Stimulated activated CD4-positive, alpha-beta T cell treated with anti-CD3 and anti-CD28 coated beads, Interleukin-12 subunit alpha, Interleukin-12 subunit beta, amount 100 ng/mL, for 48 hours (primary cell): ENCODE measurements at regions not wholly inside any gene's neighbourhood (a gene's known extent, or its start where the extent isn't known, plus 50 kb on each side); places are given as distances from the start of the nearest gene placed in this dataset.
A peak's percentile ranks its signal among the peaks of the same experiment; 100 is the strongest.
"Not testable (repeated sequence)": the region's sequence is repeated elsewhere in the genome, so short reads cannot be mapped to it uniquely, and the experiment has no call there.

Source experiments
- DNase-seq, 3 donors: peaks; one replicate each; pipeline ENCODE4 v3.0.0-alpha.2; 2020; ENCODE audit warnings: low read depth in 2 of 3, low spot score in 1 of 3

DNA sequence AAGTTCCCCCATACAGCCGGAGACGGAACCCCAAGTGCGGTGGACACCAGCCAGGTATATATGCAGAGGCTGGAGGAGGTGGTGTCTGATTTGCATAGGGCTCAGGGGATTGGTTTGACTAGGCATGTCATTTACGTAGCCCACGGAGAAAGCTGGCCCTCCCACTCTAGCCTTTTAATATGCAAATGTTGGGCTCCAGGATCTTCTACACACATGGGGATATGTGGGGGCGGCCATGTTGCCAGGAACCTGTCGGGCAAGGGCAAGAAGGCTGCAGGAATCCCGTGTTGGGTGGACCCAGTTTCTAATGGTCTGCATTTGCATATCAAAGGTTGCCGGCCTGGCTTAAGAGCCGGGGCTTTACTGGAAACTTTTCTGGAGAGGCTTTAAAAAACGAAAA lies 57.4 kb downstream of the FTHL17 start:
- DNase-seq = not testable (repeated sequence)

DNA sequence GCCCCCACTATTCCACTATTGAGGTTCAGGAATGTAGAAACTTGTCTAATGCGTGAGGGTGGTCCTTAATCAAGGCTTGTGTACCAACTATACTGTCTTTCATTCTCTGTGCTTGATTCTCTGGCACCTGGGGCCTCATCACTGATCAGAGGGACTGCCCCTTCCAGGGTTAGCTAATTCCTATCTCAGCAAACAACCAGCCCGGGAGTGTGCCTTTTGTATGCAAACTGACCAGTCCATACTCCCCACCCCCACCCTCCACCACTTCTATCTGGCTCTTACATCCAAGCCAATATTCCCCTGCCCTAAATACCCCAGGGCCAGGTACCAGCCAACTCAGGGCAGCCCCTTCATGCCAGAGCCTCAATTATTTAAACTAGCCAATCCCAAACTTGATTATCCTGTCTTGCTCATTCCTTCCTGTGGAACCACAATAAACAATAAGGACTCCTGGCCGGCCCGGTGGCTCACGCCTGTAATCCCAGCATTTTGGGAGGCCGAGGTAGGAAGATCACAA lies 59.3 kb downstream of the FTHL17 start:
- DNase-seq = no peak

DNA sequence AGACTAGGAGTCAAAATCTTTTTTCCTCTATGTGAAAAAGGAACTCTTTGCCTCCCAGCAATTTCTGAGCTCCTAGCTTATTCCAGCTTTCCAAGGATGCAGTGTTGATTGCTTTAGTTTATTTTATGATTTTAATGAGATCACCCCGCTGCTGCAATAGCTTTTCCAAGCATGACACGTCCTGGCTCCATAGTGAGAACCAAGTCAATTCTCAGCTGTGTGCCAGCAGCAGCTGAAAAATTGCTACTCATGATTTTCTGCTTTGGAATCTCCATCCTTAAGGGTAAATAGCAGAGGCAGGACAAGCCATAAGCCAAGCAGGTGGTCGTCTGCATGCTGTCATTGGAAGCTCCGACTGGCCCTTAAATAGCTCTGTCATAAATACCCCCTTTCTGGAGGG lies 64.5 kb downstream of the FTHL17 start:
- no peak for DNase-seq

DNA sequence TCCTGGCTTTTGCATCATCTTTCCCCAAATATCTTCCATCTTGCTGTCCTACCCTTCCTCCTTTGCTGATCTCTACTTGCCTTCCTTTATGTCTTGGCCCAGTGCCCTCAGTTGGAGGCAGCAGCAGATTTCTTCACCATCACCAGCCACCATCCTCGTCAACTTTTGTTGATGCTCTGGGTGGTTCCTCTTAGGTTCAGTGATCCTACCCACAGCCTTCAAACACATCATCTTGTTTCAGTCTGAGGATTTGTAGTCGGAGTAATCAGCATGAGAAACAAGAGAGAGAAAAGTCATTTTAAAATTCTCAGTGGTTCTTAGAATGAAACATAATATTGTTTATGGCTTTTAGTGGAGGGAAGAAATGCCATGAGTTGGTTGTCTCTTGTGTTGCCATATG lies 65.8 kb downstream of the FTHL17 start:
- DNase-seq = no peak

DNA sequence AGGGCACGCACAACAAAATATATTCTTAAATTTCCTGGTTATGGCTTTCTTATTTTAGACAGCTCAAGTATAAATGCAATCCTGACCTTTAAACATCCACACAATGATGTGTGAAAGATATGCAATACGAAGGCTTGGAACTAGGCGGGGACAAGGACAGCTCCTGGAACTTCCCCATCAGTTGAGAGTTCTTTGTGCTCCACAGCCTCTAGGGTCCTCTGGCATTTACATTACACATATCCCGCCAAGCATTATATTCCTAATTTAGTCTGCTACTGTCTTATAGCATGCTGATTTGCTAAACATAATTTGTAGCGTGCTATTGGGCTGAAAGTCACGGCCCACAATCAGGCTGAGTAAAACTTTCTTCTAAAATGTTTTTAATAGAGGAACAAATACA lies 74.4 kb downstream of the FTHL17 start:
- DNase-seq = no peak

DNA sequence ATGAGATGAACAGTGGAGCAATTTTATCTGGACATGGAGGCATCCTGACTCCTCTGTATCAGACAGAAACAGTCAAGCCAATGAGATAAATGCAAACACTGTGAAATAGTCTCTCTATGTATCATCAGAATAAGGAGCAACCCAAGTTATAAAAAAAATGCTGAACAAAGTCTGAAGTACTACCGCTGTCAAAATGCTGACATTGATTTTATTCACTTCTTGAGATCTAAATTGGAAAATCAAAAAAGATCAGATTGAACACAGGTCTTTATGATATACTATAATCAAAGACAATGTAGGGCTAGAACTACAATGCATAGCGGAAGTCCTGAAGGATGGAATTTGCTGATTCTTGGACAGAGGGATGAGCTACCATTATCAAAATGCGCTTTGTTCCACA lies 76.1 kb downstream of the FTHL17 start:
- DNase-seq = no peak

DNA sequence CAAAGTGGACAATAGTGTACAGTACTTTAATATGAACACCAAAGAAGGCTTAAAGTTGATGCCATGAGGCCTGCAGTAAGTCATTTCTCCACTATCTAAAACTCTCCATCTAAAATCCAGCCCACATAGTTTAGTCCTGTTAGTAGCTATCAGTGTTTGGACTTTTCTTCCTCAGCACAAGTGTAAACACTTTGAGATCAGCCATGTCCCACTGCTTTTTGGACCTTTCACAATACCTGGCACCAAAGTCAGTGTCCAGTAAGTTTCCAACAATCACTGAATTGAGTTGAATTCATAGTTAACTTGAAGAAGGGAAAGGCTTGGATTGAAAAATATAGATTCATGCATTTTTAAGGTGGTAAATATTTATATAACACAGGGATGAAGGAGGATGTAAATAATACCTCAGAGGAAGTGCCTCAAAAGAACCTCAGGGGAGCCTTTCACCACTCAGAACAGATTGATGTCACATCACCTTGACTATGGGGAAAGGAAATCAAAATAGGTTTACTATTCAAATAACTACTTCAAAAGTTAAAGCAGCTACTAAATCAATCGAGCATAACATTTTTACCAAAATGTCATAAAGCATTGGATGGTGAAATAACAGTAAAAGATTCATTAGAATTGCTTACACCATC lies 76.7 kb downstream of the FTHL17 start:
- DNase-seq = no peak

DNA sequence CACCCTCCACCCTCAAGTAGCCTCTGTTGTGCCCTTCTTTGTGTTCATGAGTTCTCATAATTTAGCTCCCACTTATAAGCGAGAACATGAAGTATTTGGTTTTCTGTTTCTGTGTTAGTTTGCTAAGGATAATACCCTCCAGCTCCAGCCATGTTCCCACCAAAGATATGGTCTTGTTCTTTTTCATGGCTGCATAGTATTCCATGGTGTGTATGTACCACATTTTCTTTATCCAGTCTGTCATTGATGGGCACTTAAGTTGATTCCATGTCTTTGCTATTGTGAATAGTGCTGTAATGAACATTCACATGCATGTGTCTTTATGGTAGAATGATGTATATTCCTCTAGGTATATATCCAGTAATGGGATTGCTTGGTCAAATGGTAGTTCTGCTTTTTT lies 77.8 kb downstream of the FTHL17 start:
- not testable (repeated sequence) for DNase-seq

DNA sequence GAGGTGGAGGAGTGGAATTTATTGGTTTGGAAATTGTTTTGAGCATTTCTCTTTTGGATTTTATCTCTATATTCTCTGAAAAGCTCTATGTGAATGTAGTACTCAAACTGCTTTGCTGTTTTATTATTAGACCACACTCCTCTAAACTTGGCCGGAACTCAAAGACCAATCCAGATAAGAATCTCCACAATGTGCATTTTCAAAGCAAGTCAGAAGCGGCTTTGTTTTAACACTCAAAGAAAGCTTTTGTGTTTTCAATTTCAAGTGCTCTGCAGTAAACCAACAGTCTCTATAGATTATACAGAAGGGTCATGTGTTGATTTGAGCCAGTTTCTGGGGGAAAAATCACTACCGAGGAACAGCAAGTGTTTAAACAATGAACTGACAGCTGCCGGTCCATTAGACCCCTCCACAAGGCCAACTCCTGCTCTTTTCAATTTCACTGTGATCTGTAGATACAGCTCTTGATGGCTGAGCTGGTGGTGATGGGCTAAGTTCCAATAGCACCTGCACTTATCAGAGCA lies 79.4 kb downstream of the FTHL17 start:
- no peak for DNase-seq

DNA sequence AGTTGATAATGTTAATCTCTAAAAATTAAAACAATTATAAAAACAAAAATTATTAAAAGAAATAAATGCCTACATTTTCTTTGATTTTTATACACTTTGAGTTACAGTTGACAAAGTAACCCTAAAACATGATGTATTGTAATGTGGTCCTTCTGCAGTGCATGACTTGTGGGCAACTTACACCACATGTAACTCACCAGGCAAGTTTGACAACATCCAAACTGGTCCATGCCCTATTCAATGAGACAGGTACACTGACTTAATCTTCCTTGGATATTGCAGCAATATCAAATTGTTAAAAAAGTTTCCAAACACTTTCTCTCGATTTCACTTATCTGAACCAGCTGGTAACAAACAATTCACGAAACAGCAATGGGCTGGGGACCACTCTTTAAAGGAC lies 81.5 kb downstream of the FTHL17 start:
- no peak for DNase-seq

DNA sequence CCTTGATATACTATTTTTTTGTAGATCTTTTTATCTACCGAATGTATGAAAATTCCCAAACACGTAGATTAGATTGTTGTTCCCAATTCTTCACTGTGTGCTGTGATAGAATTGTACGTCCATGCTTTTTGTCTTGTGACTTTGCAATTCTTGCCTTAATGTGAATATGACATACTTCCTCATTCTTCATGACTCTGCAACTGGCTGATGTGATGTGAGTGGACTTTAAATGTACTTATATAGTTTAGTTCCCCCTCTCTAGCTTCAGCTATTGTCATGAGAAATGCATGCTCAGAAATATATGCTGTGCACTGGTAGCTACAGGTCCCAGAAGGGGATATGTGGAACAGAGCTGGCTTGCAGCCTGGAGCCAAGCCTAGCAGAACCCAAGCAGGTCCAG lies 89.4 kb downstream of the FTHL17 start:
- no peak for DNase-seq

DNA sequence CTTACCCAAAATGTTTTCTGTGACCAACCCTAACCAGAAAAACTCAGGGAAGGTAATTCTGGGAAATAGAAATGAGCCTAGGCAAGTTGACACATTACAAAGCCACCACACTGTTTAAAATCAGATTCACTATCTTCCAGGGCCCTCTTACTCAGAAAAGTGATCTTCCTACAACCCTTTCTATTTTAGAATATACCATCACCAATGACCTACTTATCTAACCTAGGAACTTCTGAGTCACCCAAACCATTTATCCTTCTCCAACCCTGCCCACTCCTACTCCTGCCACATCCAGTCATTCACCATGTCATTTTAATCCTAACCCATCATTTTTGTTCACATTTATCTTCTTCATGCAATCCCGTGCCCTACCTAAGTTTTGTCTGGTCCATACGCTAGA lies 89.9 kb downstream of the FTHL17 start:
- DNase-seq = no peak

DNA sequence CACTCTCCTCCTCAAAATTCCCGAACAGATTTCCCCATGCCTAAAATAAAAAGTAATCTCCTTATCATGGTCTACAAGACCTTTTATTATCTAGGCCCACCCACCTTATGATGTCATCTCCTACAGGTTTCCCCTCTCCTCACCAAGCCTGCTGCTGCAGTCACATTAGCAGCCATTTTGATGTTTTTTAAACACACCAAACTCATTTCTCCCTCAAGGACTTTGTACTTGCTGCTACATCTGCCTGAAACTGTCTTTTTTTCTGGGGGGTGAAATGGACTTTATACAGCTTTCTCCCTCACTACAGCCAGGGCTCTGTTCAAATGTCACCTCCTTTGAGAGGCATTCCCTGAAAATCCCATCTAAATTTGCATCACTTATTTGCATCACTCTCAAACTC lies 90.2 kb upstream of the TAB3 start:
- no peak for DNase-seq

DNA sequence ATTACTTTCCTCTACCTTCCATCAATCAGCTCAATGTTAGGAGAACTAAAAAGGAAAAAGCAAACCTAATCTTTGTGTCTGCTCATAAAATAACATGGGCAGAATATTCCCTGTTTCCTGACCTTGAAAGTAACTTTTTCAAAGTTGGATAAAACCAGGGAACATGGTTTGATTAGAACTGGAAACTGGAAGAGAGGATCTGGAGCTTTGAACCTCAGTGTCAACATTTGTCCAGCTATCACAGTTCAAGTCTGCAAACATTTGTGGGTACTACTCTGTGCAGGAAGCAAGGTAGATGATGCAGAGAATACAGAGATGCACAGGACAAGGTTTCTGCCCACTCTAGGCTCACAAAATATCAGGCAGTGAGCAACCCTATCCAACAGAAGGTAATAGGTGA lies 86.4 kb upstream of the TAB3 start:
- no peak for DNase-seq

DNA sequence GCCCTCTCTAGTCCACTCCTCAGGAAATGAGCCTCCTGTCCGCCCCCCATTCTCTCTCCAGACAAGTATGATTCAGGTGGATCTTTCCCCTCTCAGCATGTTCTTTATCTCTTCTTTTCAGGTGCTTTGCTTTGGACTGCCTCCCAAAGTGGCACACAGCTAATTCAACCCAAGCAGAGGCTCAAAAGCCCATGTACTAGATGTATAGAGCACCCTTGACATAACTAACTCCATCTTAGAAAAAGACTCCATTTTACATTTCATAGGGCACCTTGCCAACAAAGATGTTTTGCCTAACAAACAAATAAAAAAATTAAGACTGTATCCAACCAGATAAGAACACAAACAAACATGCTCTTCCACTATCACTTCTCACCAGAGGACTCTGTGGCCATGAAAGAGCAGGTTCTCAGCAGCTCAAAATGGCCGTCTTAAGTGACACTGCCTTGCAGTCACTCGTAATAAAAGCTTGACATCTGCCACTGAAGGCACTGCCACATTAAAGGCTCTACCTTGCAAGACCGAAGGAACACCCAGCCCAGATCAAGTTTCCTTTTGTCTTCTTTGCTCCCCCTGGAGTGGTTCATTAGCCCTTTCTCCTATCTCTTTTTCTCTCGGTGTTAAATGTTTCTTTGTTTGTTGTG lies 84.9 kb upstream of the TAB3 start:
- DNase-seq = no peak

DNA sequence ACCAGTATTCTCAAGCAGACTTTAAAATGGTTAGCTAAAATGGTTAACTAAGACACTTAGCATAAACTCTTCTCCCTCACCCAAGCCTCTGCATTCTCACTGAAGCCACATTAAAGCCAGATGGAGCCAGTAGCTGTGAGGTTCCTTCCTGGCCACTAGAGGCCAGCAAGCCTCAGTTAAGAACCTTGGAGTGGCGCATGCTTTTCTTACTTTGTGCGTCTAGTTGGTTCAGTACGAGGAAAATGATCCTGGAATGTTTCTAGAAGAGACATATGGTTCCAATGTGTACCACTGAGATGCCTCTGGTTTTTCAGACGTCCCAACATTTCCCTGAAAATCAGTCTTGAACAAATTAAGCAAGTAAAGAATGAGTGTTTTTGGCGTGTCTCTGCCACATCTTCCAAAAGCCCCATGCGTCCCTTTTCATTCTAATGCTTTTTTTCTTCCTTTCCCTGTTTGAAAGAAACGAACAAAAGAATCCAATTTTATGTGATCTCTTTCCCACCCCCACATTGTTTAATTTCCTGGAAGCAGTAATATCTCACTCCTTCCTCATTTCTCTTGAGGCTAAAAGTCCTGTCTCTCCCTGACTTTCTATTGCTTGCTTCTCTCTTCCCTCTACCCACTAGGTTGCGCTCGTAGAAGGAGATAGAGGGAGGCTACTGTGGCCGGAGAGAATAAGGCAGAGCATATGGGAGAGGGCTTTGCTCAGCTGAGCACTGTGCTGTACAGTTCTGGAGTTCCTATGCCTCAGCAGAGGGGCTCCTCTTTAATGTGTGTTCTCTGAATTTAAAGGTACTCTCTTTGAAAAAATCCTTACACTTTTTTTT lies 82.9 kb upstream of the TAB3 start:
- DNase-seq = peak in 2 of 3 donors; percentile 1 to 9

DNA sequence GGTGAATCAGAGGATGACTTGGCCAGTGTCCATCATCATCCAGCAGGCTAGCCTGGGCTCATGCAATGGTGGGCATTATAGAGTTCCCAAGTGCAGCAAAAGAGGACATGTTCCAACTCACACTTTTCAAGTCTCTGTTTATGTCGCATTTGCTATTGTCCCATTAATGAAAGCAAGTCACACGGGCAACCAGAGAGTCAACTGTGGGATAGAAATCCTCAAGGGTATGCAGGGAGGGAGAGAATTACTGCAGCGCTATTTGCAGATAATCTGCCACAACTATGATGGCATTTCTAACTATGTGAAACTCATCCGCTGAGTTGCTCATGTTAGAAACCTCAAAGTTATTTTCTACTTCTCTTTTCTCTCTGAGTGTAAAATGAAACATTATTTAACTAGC lies 78.5 kb upstream of the TAB3 start:
- DNase-seq = no peak

DNA sequence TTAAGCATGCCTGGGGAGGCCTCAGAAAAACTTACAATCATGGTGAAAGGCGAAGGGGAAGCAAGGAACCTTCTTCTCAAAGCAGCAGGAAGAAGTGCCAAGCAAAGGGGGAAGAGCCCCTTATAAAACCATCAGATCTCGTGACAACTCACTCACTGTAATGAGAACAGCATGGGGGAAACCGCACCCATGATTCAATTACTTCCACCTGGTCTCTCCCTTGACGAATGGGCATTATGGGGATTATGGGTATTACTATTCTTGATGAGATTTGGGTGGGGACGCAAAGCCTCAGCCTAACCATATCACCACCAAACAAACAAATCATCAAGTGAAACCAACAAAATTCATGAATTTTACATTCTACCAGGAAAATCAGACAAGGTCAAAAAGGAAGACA lies 76.7 kb upstream of the TAB3 start:
- DNase-seq = no peak

DNA sequence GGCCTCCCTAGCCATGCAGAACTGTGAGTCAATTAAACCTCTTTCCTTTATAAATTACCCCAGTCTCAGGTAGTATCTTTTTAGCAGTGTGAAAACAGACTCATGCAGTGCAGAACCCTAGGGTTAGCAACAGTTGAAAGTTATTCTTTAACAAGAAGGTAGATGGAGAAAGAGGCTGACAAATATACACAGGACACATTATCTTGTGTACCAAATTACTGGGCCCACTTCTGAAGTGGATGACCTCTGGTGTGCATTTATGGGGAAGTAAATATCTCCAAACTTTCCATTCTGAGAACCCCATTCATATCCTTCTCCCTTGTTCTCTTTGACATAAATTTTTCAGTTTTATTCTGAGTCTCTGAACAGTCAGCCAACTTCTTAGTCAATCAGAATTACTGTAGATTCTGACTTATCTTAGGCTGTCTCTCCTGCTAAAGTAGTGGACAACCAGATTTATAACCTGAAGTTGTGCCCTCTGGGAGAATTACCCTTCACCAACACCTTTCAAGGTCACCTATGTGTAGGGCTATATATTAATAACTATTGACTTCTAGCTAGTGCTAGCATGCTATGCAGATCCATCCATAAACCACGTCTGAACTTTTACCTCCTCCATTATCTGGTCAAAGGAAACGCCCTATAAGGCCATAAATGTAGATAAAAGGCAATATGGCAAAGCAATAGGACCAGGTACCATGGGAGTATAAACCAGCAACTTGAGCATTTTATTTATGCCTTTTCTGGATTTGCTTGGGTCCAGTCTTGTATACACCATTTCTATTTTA lies 72.5 kb upstream of the TAB3 start:
- no peak for DNase-seq

DNA sequence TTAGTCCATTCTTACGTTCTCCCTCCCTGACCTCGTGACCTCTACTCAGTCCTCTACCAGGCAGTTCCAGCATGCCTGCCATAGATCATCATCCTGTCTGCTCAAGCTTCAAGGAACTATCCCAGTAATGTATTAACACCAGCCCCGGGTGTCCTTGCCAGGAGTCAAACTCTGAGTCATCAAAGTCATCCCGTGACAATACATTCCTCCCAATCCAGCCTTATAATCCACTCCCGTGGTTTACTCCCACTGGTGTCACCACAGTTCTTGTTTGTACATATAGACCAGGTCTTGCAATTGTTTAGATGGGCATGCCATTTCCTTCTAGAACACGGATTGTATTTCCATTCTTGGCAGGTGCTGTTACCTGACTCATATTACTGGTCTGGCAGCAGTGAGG lies 68.7 kb upstream of the TAB3 start:
- DNase-seq = no peak

DNA sequence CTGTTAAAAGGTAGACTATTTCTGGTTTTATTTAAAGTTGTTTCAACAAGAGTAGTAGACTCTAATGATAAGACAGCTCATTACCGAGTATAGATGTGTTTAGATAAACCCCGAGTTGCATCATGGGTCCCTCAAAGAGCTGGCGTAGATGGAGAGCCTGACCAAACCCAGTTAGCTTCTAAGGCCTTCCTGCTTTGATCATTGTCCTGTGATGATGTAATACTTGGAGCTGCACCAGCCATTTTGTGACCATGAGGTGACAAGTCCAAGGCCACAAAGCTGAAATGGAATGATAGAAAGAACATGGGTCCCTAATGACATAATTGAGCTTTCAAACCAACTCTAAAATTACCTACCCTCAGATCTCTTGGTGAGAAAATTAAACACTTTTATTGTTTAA lies 66.6 kb upstream of the TAB3 start:
- DNase-seq = no peak
